ENCODE measurements at regions not wholly inside any gene's neighbourhood (a gene's known extent, or its start where the extent isn't known, plus 50 kb on each side); places are given as distances from the start of the nearest gene placed in this dataset.

DNA sequence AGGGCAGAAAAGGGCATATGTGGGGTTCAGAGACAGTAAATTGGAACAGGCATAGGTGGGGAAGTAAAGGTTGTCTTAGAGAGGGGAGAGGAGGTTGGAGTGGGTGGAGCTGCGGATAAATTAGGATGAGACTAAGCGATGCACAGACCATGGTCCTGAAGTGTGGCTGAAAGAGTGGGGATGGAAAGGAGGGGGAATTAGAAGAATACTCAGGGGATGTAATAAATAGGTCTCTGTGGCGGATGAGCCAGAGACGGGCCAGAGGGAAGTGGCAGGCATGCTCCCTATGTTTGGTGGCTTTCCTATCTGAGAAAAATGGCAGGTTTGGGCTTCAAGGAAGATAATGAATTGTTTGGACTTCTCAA is 123.4 kb downstream of the OLFM4 start:
- TF ChIP-seq, protein P1, sequence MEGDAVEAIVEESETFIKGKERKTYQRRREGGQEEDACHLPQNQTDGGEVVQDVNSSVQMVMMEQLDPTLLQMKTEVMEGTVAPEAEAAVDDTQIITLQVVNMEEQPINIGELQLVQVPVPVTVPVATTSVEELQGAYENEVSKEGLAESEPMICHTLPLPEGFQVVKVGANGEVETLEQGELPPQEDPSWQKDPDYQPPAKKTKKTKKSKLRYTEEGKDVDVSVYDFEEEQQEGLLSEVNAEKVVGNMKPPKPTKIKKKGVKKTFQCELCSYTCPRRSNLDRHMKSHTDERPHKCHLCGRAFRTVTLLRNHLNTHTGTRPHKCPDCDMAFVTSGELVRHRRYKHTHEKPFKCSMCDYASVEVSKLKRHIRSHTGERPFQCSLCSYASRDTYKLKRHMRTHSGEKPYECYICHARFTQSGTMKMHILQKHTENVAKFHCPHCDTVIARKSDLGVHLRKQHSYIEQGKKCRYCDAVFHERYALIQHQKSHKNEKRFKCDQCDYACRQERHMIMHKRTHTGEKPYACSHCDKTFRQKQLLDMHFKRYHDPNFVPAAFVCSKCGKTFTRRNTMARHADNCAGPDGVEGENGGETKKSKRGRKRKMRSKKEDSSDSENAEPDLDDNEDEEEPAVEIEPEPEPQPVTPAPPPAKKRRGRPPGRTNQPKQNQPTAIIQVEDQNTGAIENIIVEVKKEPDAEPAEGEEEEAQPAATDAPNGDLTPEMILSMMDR (IDR thresholded peaks at IDR 0.05; ENCODE audit: control insufficient read depth, insufficient read depth, low read depth, low read length, missing control alignments): no peak
- H3K4me3 ChIP-seq (ENCODE audit: control insufficient read depth, low read depth, low read length): no peak overlapping the region
- DNase-seq (ENCODE audit: low read depth): no peak

DNA sequence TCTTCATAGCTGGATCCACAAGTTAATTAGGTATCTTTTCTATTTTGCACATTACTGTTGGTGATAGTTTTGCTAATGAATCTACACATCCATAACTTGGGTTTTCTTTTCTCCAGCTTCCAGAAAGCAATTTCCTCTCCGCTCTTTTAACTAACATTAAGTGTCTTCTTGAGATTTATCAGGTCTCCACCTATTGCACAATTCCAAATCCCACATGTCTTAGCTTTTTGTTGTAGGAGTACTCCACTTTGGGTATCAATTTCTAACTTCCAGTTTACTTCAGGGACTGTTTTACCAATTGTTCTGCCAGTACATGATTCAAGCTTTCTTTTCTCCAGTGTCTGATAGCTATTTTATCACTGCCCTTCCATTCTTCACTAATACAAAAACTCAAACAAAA is 129.6 kb downstream of the OLFM4 start:
- TF ChIP-seq, protein P1 (IDR thresholded peaks at IDR 0.05; ENCODE audit: control insufficient read depth, insufficient read depth, low read depth, low read length, missing control alignments): no peak
- DNase-seq (ENCODE audit: low read depth): no peak
- no peak overlapping the region for H3K4me3 ChIP-seq (ENCODE audit: control insufficient read depth, low read depth, low read length)

DNA sequence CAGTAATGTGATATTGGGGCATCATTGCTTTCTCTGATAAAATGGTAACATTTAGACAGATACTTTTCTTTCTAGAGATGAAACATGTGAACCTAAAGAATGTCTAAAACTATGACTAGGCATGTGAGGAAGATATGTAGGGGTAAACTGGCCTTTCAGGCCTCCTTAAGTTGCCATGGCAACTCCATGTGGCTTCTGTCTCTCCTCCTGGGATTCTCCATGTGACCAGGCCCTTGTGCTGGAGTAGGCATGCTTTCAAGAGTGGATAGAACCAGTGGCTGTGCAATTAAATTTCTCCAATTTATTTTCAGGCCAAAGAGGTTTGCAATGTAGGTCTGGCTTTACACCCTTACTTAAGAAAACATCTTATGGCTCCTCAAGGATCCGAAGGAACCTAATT is 130.8 kb downstream of the OLFM4 start:
- H3K4me3 ChIP-seq (ENCODE audit: control insufficient read depth, low read depth, low read length): no peak overlapping the region
- TF ChIP-seq, protein P1 (IDR thresholded peaks at IDR 0.05; ENCODE audit: control insufficient read depth, insufficient read depth, low read depth, low read length, missing control alignments): no peak
- no peak for DNase-seq (ENCODE audit: low read depth)

DNA sequence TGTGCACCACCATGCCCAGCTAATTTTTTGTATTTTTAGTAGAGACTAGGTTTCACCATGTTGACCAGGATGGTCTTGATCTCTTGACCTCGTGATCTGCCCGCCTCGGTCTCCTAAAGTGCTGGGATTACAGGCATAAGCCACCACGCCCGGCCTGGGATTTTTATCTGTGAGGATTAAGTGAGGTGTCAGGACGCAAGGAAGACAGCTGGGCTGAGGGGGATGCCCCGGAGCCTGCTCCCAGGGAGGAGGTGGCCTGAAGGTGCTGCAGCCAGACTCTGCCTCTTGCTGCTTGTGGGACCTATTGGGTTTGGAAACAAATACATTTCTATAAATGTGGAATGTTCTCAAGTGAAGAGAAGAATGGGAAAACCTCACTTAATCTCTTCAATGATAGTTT is 131.6 kb downstream of the OLFM4 start:
- TF ChIP-seq, protein P1 (IDR thresholded peaks at IDR 0.05; ENCODE audit: control insufficient read depth, insufficient read depth, low read depth, low read length, missing control alignments): no peak
- H3K4me3 ChIP-seq (ENCODE audit: control insufficient read depth, low read depth, low read length): no peak overlapping the region
- DNase-seq (ENCODE audit: low read depth): no peak

DNA sequence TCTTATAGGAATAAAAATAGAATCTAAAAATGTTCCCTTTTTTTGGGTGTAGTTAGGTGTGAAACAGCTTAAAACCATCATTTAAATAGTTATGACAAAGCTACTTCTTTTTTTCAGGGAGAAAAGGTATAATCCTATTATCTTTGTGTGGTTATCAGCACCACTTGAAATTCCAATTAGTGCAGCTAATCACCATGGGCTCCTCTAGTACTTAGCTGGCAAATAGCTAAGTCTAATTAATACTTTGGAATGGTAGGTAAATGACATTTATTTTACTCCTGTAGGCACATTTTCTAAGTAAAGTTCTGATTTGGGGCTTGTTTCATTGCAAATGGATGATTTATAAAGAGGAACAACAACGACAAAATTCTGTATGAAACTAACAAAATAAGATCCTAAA is 132.6 kb downstream of the OLFM4 start:
- TF ChIP-seq, protein P1 (IDR thresholded peaks at IDR 0.05; ENCODE audit: control insufficient read depth, insufficient read depth, low read depth, low read length, missing control alignments): no peak
- DNase-seq (ENCODE audit: low read depth): no peak

DNA sequence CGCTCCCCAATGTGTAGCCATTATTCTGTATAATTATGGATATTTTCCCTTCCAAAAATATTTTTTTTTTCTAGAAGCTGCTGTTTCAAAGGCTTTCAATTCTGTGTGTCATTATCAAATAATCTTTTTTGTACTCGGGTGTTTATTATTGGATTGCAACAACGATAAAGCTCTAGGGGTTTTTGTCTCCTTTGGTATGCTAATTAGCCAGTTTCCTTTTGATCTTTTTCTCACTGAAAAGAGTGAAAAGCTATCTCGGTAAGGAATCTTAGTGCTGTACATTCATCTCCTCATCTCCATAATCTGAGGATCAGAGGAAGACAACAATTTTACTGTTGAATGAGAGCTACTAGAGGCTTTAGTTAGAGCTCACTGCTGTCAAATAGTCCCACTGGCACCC is 136.6 kb downstream of the OLFM4 start:
- no peak for DNase-seq (ENCODE audit: low read depth)
- TF ChIP-seq, protein P1 (IDR thresholded peaks at IDR 0.05; ENCODE audit: control insufficient read depth, insufficient read depth, low read depth, low read length, missing control alignments): no peak
- no peak overlapping the region for H3K4me3 ChIP-seq (ENCODE audit: control insufficient read depth, low read depth, low read length)

More for the DNA sequence above, 132.6 kb downstream of the OLFM4 start:
- H3K4me3 ChIP-seq (ENCODE audit: control insufficient read depth, low read depth, low read length): no peak overlapping the region

DNA sequence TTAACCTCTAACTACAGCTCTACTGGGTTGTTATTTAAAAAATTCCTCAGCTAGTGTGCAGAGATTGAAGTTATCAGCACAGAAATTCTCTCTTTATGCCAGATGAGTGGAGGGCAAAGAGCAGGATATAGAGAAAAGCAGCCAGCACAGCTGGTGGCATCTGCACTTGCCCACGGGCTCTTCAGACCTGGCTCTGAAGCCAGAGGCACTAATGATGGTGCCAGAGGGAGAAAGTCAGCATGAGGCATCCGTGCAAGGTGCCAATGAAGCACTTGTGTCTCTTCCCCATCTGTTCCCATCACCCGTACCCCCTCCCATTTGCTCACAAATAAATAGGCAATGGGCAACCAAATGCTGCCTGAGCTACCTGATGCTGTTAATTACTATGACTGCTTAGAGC is 138.9 kb downstream of the OLFM4 start:
- no peak overlapping the region for H3K4me3 ChIP-seq (ENCODE audit: control insufficient read depth, low read depth, low read length)
- TF ChIP-seq, protein P1 (IDR thresholded peaks at IDR 0.05; ENCODE audit: control insufficient read depth, insufficient read depth, low read depth, low read length, missing control alignments): no peak
- DNase-seq (ENCODE audit: low read depth): no peak

Data from AG09309 (cell line).